Gastrocnemius medialis (tissue), 4 donors: ENCODE measurements at regions not wholly inside any gene's neighbourhood (a gene's known extent, or its start where the extent isn't known, plus 50 kb on each side); places are given as distances from the start of the nearest gene placed in this dataset.
"Not testable (repeated sequence)": the region's sequence is repeated elsewhere in the genome, so short reads cannot be mapped to it uniquely, and the experiment has no call there.

Experiments used
- ATAC-seq, 2 donors: fragments of 150-250 bp; one replicate each; pipeline ENCODE4 v1.9.1; 2016
- DNase-seq, 2 donors: peaks; one replicate each; pipeline ENCODE4 v3.0.0-alpha.2; 2019
- H3K27ac ChIP-seq, 4 donors: fragments of 200-600 bp; sonication (generic); 1 replicate in 1 of 4; 2 replicates in 3 of 4; pipeline ENCODE4 v1.5.1; 2016 to 2018; ENCODE audit warnings: mild to moderate bottlenecking in 2 of 4, moderate library complexity in 1 of 4
- H3K27me3 ChIP-seq, 3 donors: fragments of 200-600 bp; sonication (generic) in 2 of 3; 1 replicate in 1 of 3; 2 replicates in 2 of 3; pipeline versions ENCODE4 v1.5.1 to v1.6.0; 2016 to 2019; ENCODE audit warnings: mild to moderate bottlenecking in 1 of 3, moderate library complexity in 1 of 3
- H3K36me3 ChIP-seq, 2 donors: fragments of 200-600 bp; sonication (generic) in 1 of 2; one replicate each; pipeline ENCODE4 v1.5.1; 2017 to 2018
- H3K4me1 ChIP-seq, 2 donors: fragments of 200-600 bp; sonication (generic) in 1 of 2; one replicate each; pipeline ENCODE4 v1.5.1; 2016 to 2017; ENCODE audit warnings: mild to moderate bottlenecking in 2 of 2
- H3K4me3 ChIP-seq, 4 donors: fragments of 200-600 bp; sonication (generic) in 3 of 4; 1 replicate in 1 of 4; 2 replicates in 3 of 4; pipeline ENCODE4 v1.5.1; 2016 to 2019; ENCODE audit warnings: mild to moderate bottlenecking in 2 of 4
- H3K9me3 ChIP-seq, 3 donors: fragments of 200-600 bp; sonication (generic) in 2 of 3; 1 replicate in 1 of 3; 2 replicates in 2 of 3; pipeline ENCODE4 v1.5.1; 2016 to 2019
- CTCF ChIP-seq, 5 experiments: fragments of 450-650 bp in 3 of 5; fragments of 200-600 bp in 2 of 5; sonication (generic) in 2 of 5; IDR thresholded peaks in 4 of 5; conservative IDR thresholded peaks in 1 of 5; 1 replicate in 4 of 5; 2 replicates in 1 of 5; pipeline ENCODE4 v1.5.1; 2016 to 2019; ENCODE audit warnings: antibody characterized with exemption in 5 of 5, mild to moderate bottlenecking in 3 of 5, moderate library complexity in 3 of 5
- POLR2A ChIP-seq, 2 donors: fragments of 450-650 bp; IDR thresholded peaks; one replicate each; pipeline ENCODE4 v1.6.1; 2017; ENCODE audit warnings: antibody characterized with exemption in 2 of 2, mild to moderate bottlenecking in 2 of 2, moderate library complexity in 2 of 2
- in situ Hi-C, 4 donors: fragments of 200-750 bp; cut with MboI; loops; one replicate each; pipeline versions ENCODE4 v1.15.0 to v1.8.0; 2017; ENCODE audit warnings: low sequenced_read_pairs in 4 of 4
- intact Hi-C: fragments of 100-400 bp; cut with DNase I; formaldehyde crosslinking; loops from one replicate; pipeline ENCODE4 v1.15.1; 2023; ENCODE audit warnings: low total_unique reads

- H3K27ac ChIP-seq, ATAC-seq, H3K9me3 ChIP-seq, in situ Hi-C loops, DNase-seq, H3K27me3 ChIP-seq, H3K4me3 ChIP-seq, H3K36me3 ChIP-seq: not testable (repeated sequence)
- intact Hi-C loops = loop anchor here (10.0 kb wide), 1 partner anchor 1240 kb away; no protein-coding TSS in a partner anchor
- peaks cover 15% of the 10 kb centered on the region in 2 donors for H3K4me1 ChIP-seq
Observed at GRCh38 chr2:55124682-55125081, 74.4 kb upstream of the RTN4 start.

GRCh38 chr2:55123851-55124269, 73.6 kb upstream of the RTN4 start:
- intact Hi-C loops = loop anchor here (10.0 kb wide), 1 partner anchor 1239 kb away; no protein-coding TSS in a partner anchor
- in situ Hi-C loops = no loop called here

GRCh38 chr2:55120634-55121359, 70.5 kb upstream of the RTN4 start:
- Histone ChIP-seq H3K9me3 (no peaks in the 10 kb centered on the region), H3K36me3 (no peaks in the 10 kb centered on the region), H3K4me1 (peaks cover 15 to 17% of the 10 kb centered on the region in 2 donors), H3K4me3 (peak overlapping the region in 1 of 4 donors; percentile 9), H3K27ac (peak overlapping the region; percentile 22 to 68 (median 55)), H3K27me3 (no peaks in the 10 kb centered on the region)
- intact Hi-C loops (loop anchor here (10.0 kb wide), 1 partner anchor 1236 kb away; no protein-coding TSS in a partner anchor), in situ Hi-C loops (no loop called here)
- TF ChIP-seq POLR2A (IDR thresholded peaks at IDR 0.05) = no peak
- peak in 1 of 2 donors; percentile 51 for DNase-seq
- peak in 1 of 2 donors; percentile 89 for ATAC-seq

More at GRCh38 chr2:55123851-55124269, 73.6 kb upstream of the RTN4 start:
- Histone ChIP-seq H3K9me3 (no peaks in the 10 kb centered on the region), H3K27ac (no peak overlapping the region), H3K4me3 (no peak overlapping the region), H3K36me3 (no peaks in the 10 kb centered on the region), H3K4me1 (peaks cover 15 to 17% of the 10 kb centered on the region in 2 donors), H3K27me3 (no peaks in the 10 kb centered on the region)
- DNase-seq (no peak), ATAC-seq (no peak)
- TF ChIP-seq POLR2A (IDR thresholded peaks at IDR 0.05) (no peak), CTCF (IDR thresholded peaks at IDR 0.05 in 4 of 5, conservative IDR thresholded peaks at IDR 0.05 in 1 of 5) (no peak)

- TF ChIP-seq CTCF (IDR thresholded peaks at IDR 0.05 in 4 of 5, conservative IDR thresholded peaks at IDR 0.05 in 1 of 5) (no peak), POLR2A (IDR thresholded peaks at IDR 0.05) (no peak)
- Histone ChIP-seq H3K4me3 (no peak overlapping the region), H3K9me3 (no peaks in the 10 kb centered on the region), H3K36me3 (no peaks in the 10 kb centered on the region), H3K4me1 (peaks cover 15 to 17% of the 10 kb centered on the region in 2 donors), H3K27me3 (no peaks in the 10 kb centered on the region), H3K27ac (peak overlapping the region; percentile 22 to 68 (median 55))
- ATAC-seq (no peak), DNase-seq (no peak)
- intact Hi-C loops (loop anchor here (10.0 kb wide), 1 partner anchor 1235 kb away; no protein-coding TSS in a partner anchor), in situ Hi-C loops (no loop called here)
Observed at GRCh38 chr2:55119711-55120487, 69.6 kb upstream of the RTN4 start.

GRCh38 chr2:55118643-55119083, 68.4 kb upstream of the RTN4 start:
- Histone ChIP-seq H3K27me3 (no peaks in the 10 kb centered on the region), H3K4me3 (no peak overlapping the region), H3K9me3 (no peaks in the 10 kb centered on the region), H3K27ac (no peak overlapping the region), H3K36me3 (no peaks in the 10 kb centered on the region), H3K4me1 (peaks cover 15 to 17% of the 10 kb centered on the region in 2 donors)
- in situ Hi-C loops = no loop called here
- DNase-seq (no peak), ATAC-seq (no peak)
- TF ChIP-seq CTCF (IDR thresholded peaks at IDR 0.05 in 4 of 5, conservative IDR thresholded peaks at IDR 0.05 in 1 of 5) (no peak), POLR2A (IDR thresholded peaks at IDR 0.05) (no peak)
- intact Hi-C loops = no loop called here
